NCI-H524 (cell line): ENCODE measurements at regions not wholly inside any gene's neighbourhood (a gene's known extent, or its start where the extent isn't known, plus 50 kb on each side); places are given as distances from the start of the nearest gene placed in this dataset.

Experiments used
- DNase-seq, 2 experiments: peaks; one replicate each; lab custom pipeline; 2025; lab: John Stamatoyannopoulos, UW

GRCh38 chr1:34655875-34656240, 99.0 kb upstream of the GJB5 start:
- DNase-seq: no peak

- no peak for DNase-seq
Observed at GRCh38 chr1:34656299-34656698, 98.5 kb upstream of the GJB5 start.

- no peak for DNase-seq
Observed at GRCh38 chr1:34656731-34657130, 98.1 kb upstream of the GJB5 start.

GRCh38 chr1:34657266-34657665, 97.6 kb upstream of the GJB5 start:
- no peak for DNase-seq

- no peak for DNase-seq
Observed at GRCh38 chr1:34657849-34658248, 97.0 kb upstream of the GJB5 start.

GRCh38 chr1:34663031-34663430, 91.8 kb upstream of the GJB5 start:
- DNase-seq: no peak

GRCh38 chr1:34668063-34668462, 86.8 kb upstream of the GJB5 start:
- no peak for DNase-seq

GRCh38 chr1:34670982-34671381, 83.9 kb upstream of the GJB5 start:
- no peak for DNase-seq

GRCh38 chr1:34671887-34672286, 83.0 kb upstream of the GJB5 start:
- no peak for DNase-seq

- peak; percentile 34 to 62 for DNase-seq
Observed at GRCh38 chr1:34681480-34682451, 73.1 kb upstream of the GJB5 start.

GRCh38 chr1:34682452-34683223, 72.2 kb upstream of the GJB5 start:
- no peak for DNase-seq

GRCh38 chr1:34683616-34684015, 71.2 kb upstream of the GJB5 start:
- DNase-seq: peak in 1 of 2 experiments; percentile 13

- peak in 1 of 2 experiments; percentile 75 for DNase-seq
Observed at GRCh38 chr1:34684266-34684665, 70.6 kb upstream of the GJB5 start.

GRCh38 chr1:34685225-34685624, 69.6 kb upstream of the GJB5 start:
- no peak for DNase-seq

GRCh38 chr1:34686531-34686930, 68.3 kb upstream of the GJB5 start:
- DNase-seq: no peak

- no peak for DNase-seq
Observed at GRCh38 chr1:34688006-34688741, 66.7 kb upstream of the GJB5 start.

- no peak for DNase-seq
Observed at GRCh38 chr1:34690269-34690668, 64.6 kb upstream of the GJB5 start.

GRCh38 chr1:34693081-34693480, 61.8 kb upstream of the GJB5 start:
- DNase-seq: no peak

GRCh38 chr1:34694383-34694782, 60.5 kb upstream of the GJB5 start:
- DNase-seq: no peak

- DNase-seq: peak in 1 of 2 experiments; percentile 38
Observed at GRCh38 chr1:34695580-34695979, 59.3 kb upstream of the GJB5 start.

GRCh38 chr1:34696230-34696629, 58.6 kb upstream of the GJB5 start:
- no peak for DNase-seq

GRCh38 chr1:34696981-34697380, 57.9 kb upstream of the GJB5 start:
- DNase-seq: no peak
